ENCODE measurements at regions not wholly inside any gene's neighbourhood (a gene's known extent, or its start where the extent isn't known, plus 50 kb on each side); places are given as distances from the start of the nearest gene placed in this dataset.

DNA sequence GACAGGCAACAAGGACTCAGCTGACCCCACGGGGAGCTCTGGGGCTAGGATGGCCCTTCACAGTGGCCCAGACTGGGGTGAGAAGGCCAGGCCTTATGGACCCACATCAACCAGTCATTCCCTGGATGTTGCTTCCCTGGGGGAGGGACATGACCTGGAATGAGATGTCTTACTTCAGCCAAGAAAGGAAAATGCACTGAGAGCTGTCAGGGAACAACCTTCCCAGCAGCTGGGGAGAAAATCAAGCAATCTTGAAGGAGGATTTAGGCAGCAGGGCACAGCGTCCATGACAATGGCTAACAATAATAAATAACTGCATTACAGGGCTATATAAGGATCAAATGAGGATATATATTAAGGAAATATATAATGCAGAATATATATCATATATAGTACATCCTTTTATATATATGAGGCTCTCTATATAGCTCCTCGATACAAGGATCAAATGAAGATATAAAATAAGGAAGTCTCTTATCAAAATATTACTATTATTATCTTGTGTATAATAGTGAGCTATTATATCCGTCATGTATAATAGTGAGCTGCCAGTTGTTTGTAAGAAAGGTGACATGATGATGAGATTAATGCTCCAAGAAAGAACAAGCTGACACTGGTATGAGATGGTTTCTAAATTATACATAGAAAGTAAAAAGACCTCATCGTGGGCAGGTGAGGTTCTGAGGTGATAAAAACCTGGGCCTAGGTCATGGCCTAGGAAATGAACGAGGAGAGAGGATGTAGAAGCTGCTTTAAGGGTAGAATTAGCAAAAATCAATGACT lies 117.8 kb upstream of the LIPC start:
- TF ChIP-seq, protein P1, sequence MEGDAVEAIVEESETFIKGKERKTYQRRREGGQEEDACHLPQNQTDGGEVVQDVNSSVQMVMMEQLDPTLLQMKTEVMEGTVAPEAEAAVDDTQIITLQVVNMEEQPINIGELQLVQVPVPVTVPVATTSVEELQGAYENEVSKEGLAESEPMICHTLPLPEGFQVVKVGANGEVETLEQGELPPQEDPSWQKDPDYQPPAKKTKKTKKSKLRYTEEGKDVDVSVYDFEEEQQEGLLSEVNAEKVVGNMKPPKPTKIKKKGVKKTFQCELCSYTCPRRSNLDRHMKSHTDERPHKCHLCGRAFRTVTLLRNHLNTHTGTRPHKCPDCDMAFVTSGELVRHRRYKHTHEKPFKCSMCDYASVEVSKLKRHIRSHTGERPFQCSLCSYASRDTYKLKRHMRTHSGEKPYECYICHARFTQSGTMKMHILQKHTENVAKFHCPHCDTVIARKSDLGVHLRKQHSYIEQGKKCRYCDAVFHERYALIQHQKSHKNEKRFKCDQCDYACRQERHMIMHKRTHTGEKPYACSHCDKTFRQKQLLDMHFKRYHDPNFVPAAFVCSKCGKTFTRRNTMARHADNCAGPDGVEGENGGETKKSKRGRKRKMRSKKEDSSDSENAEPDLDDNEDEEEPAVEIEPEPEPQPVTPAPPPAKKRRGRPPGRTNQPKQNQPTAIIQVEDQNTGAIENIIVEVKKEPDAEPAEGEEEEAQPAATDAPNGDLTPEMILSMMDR (IDR thresholded peaks at IDR 0.05): no peak
- no peak for TF ChIP-seq POLR2A (IDR thresholded peaks at IDR 0.05)
